B cell (primary cell): ENCODE measurements at regions not wholly inside any gene's neighbourhood (a gene's known extent, or its start where the extent isn't known, plus 50 kb on each side); places are given as distances from the start of the nearest gene placed in this dataset.

ENCODE experiments used
- ATAC-seq: fragments of 200-7000 bp; cut with Tn5 transposase; one replicate; pipeline ENCODE4 v1.10.0; 2021; ENCODE audit warnings: low read depth, mild to moderate bottlenecking, moderate number of reproducible peaks, moderate library complexity
- CTCF ChIA-PET: fragments of 350-600 bp; sonication (Branson Sonifier 250); formaldehyde crosslinking; loops from one replicate; lab custom pipeline; 2021; ENCODE audit warnings: antibody characterized with exemption, inconsistent platforms; lab: Charles Lee
- POLR2A ChIA-PET: fragments of 350-600 bp; sonication (Branson Sonifier 250); formaldehyde crosslinking; loops from one replicate; lab custom pipeline; 2021; ENCODE audit warnings: antibody characterized with exemption; lab: Charles Lee
- DNase-seq: peaks from one replicate; pipeline ENCODE4 v3.0.0; 2013
- H2AFZ ChIP-seq: 2 replicates; pipeline ENCODE4 v1.6.1; 2012; ENCODE audit warnings: mild to moderate bottlenecking, low read depth, low read length; ENCODE audit not compliant: insufficient read depth, poor library complexity, severe bottlenecking
- H3K27ac ChIP-seq, 2 donors: 1 replicate in 1 of 2; 2 replicates in 1 of 2; pipeline ENCODE4 v1.5.1; 2012 to 2013; ENCODE audit warnings: low read length in 2 of 2, mild to moderate bottlenecking in 2 of 2, moderate library complexity in 1 of 2
- H3K27me3 ChIP-seq, 4 experiments: fragments of 200-600 bp in 1 of 4; sonication (generic) in 1 of 4; replicated peaks in 1 of 4; 1 replicate in 2 of 4; 2 replicates in 2 of 4; pipeline versions ENCODE4 v1.6.1 to v1.7.0; 2013 to 2016; ENCODE audit warnings: low read length in 3 of 4, mild to moderate bottlenecking in 2 of 4, mixed read lengths in 1 of 4, moderate library complexity in 1 of 4; ENCODE audit not compliant: insufficient read depth in 4 of 4, control insufficient read depth in 3 of 4; ENCODE audit errors: control extremely low read depth in 1 of 4
- H3K36me3 ChIP-seq, 2 experiments: replicated peaks in 1 of 2; 1 replicate in 1 of 2; 2 replicates in 1 of 2; pipeline versions ENCODE4 v1.6.1 to v1.7.1; 2013; ENCODE audit warnings: low read length in 1 of 2; ENCODE audit not compliant: insufficient read depth in 2 of 2, control insufficient read depth in 1 of 2; ENCODE audit errors: control extremely low read depth in 1 of 2, extremely low read depth in 1 of 2
- H3K4me1 ChIP-seq, 2 donors: fragments of 200-600 bp in 1 of 2; sonication (generic) in 1 of 2; 1 replicate in 1 of 2; 2 replicates in 1 of 2; pipeline versions ENCODE4 v1.5.1 to v1.6.1; 2013 to 2017; ENCODE audit warnings: low read length in 2 of 2; ENCODE audit not compliant: control insufficient read depth in 2 of 2, insufficient read depth in 2 of 2
- H3K4me2 ChIP-seq: replicated peaks from 2 replicates; pipeline ENCODE3; 2012; ENCODE audit warnings: mild to moderate bottlenecking, low read depth, low read length; ENCODE audit not compliant: poor library complexity, severe bottlenecking
- H3K4me3 ChIP-seq, 5 experiments: fragments of 200-600 bp in 1 of 5; sonication (generic) in 1 of 5; 1 replicate in 3 of 5; 2 replicates in 2 of 5; pipeline versions ENCODE4 v1.5.1 to v1.7.0; 2011 to 2016; ENCODE audit warnings: low read length in 4 of 5, mild to moderate bottlenecking in 4 of 5, low read depth in 2 of 5, control low read depth in 1 of 5, moderate library complexity in 1 of 5; ENCODE audit not compliant: insufficient read depth in 1 of 5; ENCODE audit errors: control extremely low read depth in 1 of 5, extremely low read depth in 1 of 5
- H3K79me2 ChIP-seq: fragments of 200-600 bp; sonication (generic); one replicate; pipeline ENCODE4 v1.6.0; 2016; ENCODE audit warnings: low read length; ENCODE audit not compliant: control insufficient read depth, insufficient read depth
- H3K9ac ChIP-seq: fragments of 200-600 bp; sonication (generic); 2 replicates; pipeline ENCODE4 v1.6.1; 2017; ENCODE audit warnings: mild to moderate bottlenecking, low read length, moderate library complexity
- H3K9me3 ChIP-seq, 3 donors: one replicate each; pipeline versions ENCODE4 v1.6.1 to v1.7.1; 2013; ENCODE audit warnings: low read length in 2 of 3; ENCODE audit not compliant: control insufficient read depth in 2 of 3, insufficient read depth in 1 of 3; ENCODE audit errors: control extremely low read depth in 1 of 3
- H4K20me1 ChIP-seq: 2 replicates; pipeline ENCODE4 v1.6.0; 2012; ENCODE audit warnings: mild to moderate bottlenecking, low read length; ENCODE audit not compliant: insufficient read depth, control insufficient read depth, poor library complexity, severe bottlenecking
- H3K27ac Mint-ChIP-seq: one replicate; pipeline ENCODE4 v1.8.0; 2021; ENCODE audit warnings: mixed read lengths
- H3K27me3 Mint-ChIP-seq: one replicate; pipeline ENCODE4 v1.8.0; 2021; ENCODE audit warnings: mixed read lengths
- H3K4me1 Mint-ChIP-seq: one replicate; pipeline ENCODE4 v1.8.0; 2021; ENCODE audit warnings: mixed read lengths
- H3K4me3 Mint-ChIP-seq: one replicate; pipeline ENCODE4 v1.8.0; 2021; ENCODE audit warnings: mixed read lengths
- H3K9me3 Mint-ChIP-seq: one replicate; pipeline ENCODE4 v1.8.0; 2022; ENCODE audit warnings: mixed read lengths; ENCODE audit not compliant: insufficient read depth
- EZH2 ChIP-seq: IDR thresholded peaks from 2 replicates; pipeline ENCODE4 v1.6.1; 2012; ENCODE audit warnings: borderline replicate concordance, low read depth, mild to moderate bottlenecking, moderate library complexity, low read length; ENCODE audit not compliant: insufficient read depth, poor library complexity, severe bottlenecking
- WGBS: methylation state at CpG from one replicate; pipeline ENCODE4 v1.1.5; 2013; ENCODE audit warnings: missing lambda C conversion rate; ENCODE audit not compliant: insufficient coverage; 5-methylcytosine and 5-hydroxymethylcytosine counted together
- intact Hi-C: fragments of 100-400 bp; cut with micrococcal nuclease; formaldehyde crosslinking; loops from one replicate; pipeline ENCODE4 v1.10.0; 2022
- TF ChIP-seq, protein P1 (sequence below): fragments of 200-600 bp; IDR thresholded peaks from one replicate; pipeline ENCODE4 v1.8.0; 2022; ENCODE audit warnings: antibody characterized with exemption, mild to moderate bottlenecking

DNA sequence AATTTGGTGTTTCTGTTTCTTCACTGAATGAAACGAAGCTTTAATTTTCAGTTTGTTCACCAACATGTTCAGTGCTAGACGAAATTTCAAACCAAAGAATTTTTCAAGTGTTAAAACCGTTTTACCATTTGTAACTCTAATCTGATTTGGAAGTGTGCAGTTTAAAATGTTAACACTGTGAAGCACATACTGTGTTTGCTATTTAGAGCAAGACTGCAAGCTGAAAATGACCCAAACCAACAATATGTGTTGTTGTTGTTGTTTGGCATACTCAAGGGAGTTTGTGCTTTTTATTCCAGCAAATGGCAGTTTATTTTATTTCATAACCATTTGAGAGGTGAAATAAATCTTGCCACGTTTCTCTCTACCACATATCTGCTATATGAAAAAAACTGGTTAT lies 128.4 kb upstream of the CDH7 start:
- no peak overlapping the region for H3K27ac Mint-ChIP-seq
- H3K9me3 Mint-ChIP-seq, result no peaks in the 10 kb centered on the region
- no peak overlapping the region for H3K9ac ChIP-seq
- H3K4me1 Mint-ChIP-seq, result no peaks in the 10 kb centered on the region
- H4K20me1 ChIP-seq, result no peaks in the 10 kb centered on the region
- H3K27me3 ChIP-seq, result no peaks in the 10 kb centered on the region
- H2AFZ ChIP-seq, result no peak overlapping the region
- H3K4me3 Mint-ChIP-seq, result no peak overlapping the region
- DNase-seq (no peak), ATAC-seq (no peak)
- CTCF ChIA-PET, result no interaction called here
- no peaks in the 10 kb centered on the region for H3K9me3 ChIP-seq
- no peaks in the 10 kb centered on the region for H3K79me2 ChIP-seq
- H3K27me3 Mint-ChIP-seq, result no peaks in the 10 kb centered on the region
- H3K27ac ChIP-seq, result no peak overlapping the region
- no CpG with 5 or more reads among the region's 4 CpGs for WGBS
- intact Hi-C loops, result no loop called here
- H3K4me1 ChIP-seq, result no peaks in the 10 kb centered on the region
- no peak overlapping the region for H3K4me3 ChIP-seq
- TF ChIP-seq EZH2, result no peak
- TF ChIP-seq, protein P1, sequence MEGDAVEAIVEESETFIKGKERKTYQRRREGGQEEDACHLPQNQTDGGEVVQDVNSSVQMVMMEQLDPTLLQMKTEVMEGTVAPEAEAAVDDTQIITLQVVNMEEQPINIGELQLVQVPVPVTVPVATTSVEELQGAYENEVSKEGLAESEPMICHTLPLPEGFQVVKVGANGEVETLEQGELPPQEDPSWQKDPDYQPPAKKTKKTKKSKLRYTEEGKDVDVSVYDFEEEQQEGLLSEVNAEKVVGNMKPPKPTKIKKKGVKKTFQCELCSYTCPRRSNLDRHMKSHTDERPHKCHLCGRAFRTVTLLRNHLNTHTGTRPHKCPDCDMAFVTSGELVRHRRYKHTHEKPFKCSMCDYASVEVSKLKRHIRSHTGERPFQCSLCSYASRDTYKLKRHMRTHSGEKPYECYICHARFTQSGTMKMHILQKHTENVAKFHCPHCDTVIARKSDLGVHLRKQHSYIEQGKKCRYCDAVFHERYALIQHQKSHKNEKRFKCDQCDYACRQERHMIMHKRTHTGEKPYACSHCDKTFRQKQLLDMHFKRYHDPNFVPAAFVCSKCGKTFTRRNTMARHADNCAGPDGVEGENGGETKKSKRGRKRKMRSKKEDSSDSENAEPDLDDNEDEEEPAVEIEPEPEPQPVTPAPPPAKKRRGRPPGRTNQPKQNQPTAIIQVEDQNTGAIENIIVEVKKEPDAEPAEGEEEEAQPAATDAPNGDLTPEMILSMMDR, result no peak
- H3K36me3 ChIP-seq, result no peaks in the 10 kb centered on the region
- no peak overlapping the region for H3K4me2 ChIP-seq
- POLR2A ChIA-PET, result no interaction called here

DNA sequence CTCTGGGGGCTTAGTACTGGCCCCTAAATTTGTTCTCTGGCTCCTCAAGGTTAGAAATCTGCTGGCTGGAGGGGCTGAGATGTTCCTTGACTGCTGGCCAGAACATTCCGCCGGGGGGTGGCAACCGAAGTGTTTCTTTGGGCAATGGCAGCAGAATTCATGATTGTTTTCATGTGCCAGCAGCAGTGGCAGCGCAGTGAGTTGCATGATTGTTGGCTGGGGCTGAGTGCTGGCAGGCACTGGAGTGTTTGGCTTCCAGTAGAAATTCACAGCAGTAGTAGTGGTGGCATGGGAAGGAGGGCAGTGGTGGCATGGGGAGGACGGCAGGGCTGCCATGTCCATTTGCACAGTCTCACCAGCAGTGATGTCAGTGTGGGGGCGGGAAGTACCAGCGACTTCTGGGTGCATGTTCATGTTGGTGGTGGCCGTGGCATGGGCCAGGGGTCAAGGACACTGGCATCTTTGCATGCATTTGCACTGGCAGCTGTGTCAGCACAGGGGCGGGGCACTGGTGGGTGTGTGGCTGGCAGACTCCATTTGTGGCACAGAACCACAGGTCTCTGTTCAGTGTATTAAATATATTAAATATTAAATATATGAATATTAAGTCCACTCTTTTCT lies 130.6 kb upstream of the CDH7 start:
- Histone ChIP-seq H3K27ac (no peak overlapping the region), H3K27me3 (no peaks in the 10 kb centered on the region), H3K79me2 (no peaks in the 10 kb centered on the region), H3K9ac (no peak overlapping the region), H3K4me1 (no peaks in the 10 kb centered on the region), H3K36me3 (no peaks in the 10 kb centered on the region), H2AFZ (no peak overlapping the region), H3K4me3 (no peak overlapping the region), H3K9me3 (no peaks in the 10 kb centered on the region), H4K20me1 (no peaks in the 10 kb centered on the region), H3K4me2 (no peak overlapping the region)
- H3K4me3 Mint-ChIP-seq, result no peak overlapping the region
- TF ChIP-seq EZH2, result no peak
- TF ChIP-seq, protein P1, result no peak
- 90% methylated on average over 7 of the region's 9 CpGs for WGBS
- H3K27me3 Mint-ChIP-seq, result no peaks in the 10 kb centered on the region
- intact Hi-C loops, result no loop called here
- H3K4me1 Mint-ChIP-seq, result no peaks in the 10 kb centered on the region
- DNase-seq, result no peak
- H3K9me3 Mint-ChIP-seq, result no peaks in the 10 kb centered on the region
- ATAC-seq, result no peak
- no peak overlapping the region for H3K27ac Mint-ChIP-seq
- ChIA-PET CTCF (no interaction called here), POLR2A (no interaction called here)
